Effector memory CD8-positive, alpha-beta T cell (primary cell): ENCODE measurements at regions not wholly inside any gene's neighbourhood (a gene's known extent, or its start where the extent isn't known, plus 50 kb on each side); places are given as distances from the start of the nearest gene placed in this dataset.

Experiments used
- ATAC-seq: fragments of 150-1000 bp; cut with Tn5 transposase; replicated peaks from 2 replicates; pipeline ENCODE4 v1.10.0; 2021; ENCODE audit warnings: mild to moderate bottlenecking, moderate library complexity
- DNase-seq, 3 experiments: peaks; one replicate each; pipeline ENCODE4 v3.0.0; 2021
- H3K27ac Mint-ChIP-seq, 2 donors: one replicate each; pipeline ENCODE4 v1.8.0; 2022; ENCODE audit warnings: mild to moderate bottlenecking in 2 of 2, mixed read lengths in 2 of 2, moderate library complexity in 2 of 2
- H3K27me3 Mint-ChIP-seq, 2 donors: one replicate each; pipeline ENCODE4 v1.8.0; 2022; ENCODE audit warnings: mixed read lengths in 2 of 2
- H3K36me3 Mint-ChIP-seq: one replicate; pipeline ENCODE4 v1.8.0; 2022; ENCODE audit warnings: mild to moderate bottlenecking, moderate library complexity, mixed read lengths; ENCODE audit not compliant: insufficient read depth
- H3K4me1 Mint-ChIP-seq, 2 donors: one replicate each; pipeline ENCODE4 v1.8.0; 2022; ENCODE audit warnings: low read depth in 2 of 2, mixed read lengths in 2 of 2
- H3K4me3 Mint-ChIP-seq, 2 donors: one replicate each; pipeline ENCODE4 v1.8.0; 2022; ENCODE audit warnings: mild to moderate bottlenecking in 2 of 2, mixed read lengths in 2 of 2, moderate library complexity in 2 of 2
- H3K9me3 Mint-ChIP-seq, 2 donors: one replicate each; pipeline ENCODE4 v1.8.0; 2022; ENCODE audit warnings: mixed read lengths in 2 of 2

- no peak for DNase-seq
- ATAC-seq, result no peak
- Mint-ChIP-seq H3K4me1 (no peaks in the 10 kb centered on the region), H3K36me3 (no peaks in the 10 kb centered on the region), H3K27ac (no peak overlapping the region), H3K4me3 (no peak overlapping the region), H3K27me3 (peaks cover 5 to 9% of the 10 kb centered on the region in 2 donors), H3K9me3 (peaks cover 4 to 8% of the 10 kb centered on the region in 2 donors)
These were observed 301.4 kb downstream of the TSN start for GRCh38 chr2:122056853-122057252.

- Mint-ChIP-seq H3K4me1 (no peaks in the 10 kb centered on the region), H3K27me3 (no peaks in the 10 kb centered on the region), H3K4me3 (no peak overlapping the region), H3K27ac (no peak overlapping the region), H3K36me3 (no peaks in the 10 kb centered on the region), H3K9me3 (no peaks in the 10 kb centered on the region)
- no peak for DNase-seq
- ATAC-seq, result no peak
These were observed 305.8 kb downstream of the TSN start for GRCh38 chr2:122061206-122061605.

GRCh38 chr2:122061831-122062230, 306.4 kb downstream of the TSN start:
- Mint-ChIP-seq H3K27me3 (no peaks in the 10 kb centered on the region), H3K4me1 (no peaks in the 10 kb centered on the region), H3K36me3 (no peaks in the 10 kb centered on the region)

GRCh38 chr2:122062506-122062905, 307.1 kb downstream of the TSN start:
- H3K27me3 Mint-ChIP-seq, result no peaks in the 10 kb centered on the region
- H3K4me3 Mint-ChIP-seq, result no peak overlapping the region
- no peak overlapping the region for H3K27ac Mint-ChIP-seq
- DNase-seq (no peak), ATAC-seq (no peak)
- no peaks in the 10 kb centered on the region for H3K4me1 Mint-ChIP-seq
- H3K36me3 Mint-ChIP-seq, result no peaks in the 10 kb centered on the region
- no peaks in the 10 kb centered on the region for H3K9me3 Mint-ChIP-seq

More at GRCh38 chr2:122061831-122062230, 306.4 kb downstream of the TSN start:
- no peak overlapping the region for H3K27ac Mint-ChIP-seq
- no peak overlapping the region for H3K4me3 Mint-ChIP-seq
- DNase-seq (no peak), ATAC-seq (no peak)
- H3K9me3 Mint-ChIP-seq, result no peaks in the 10 kb centered on the region

- no peaks in the 10 kb centered on the region for H3K27me3 Mint-ChIP-seq
- H3K4me1 Mint-ChIP-seq, result no peaks in the 10 kb centered on the region
- DNase-seq (no peak), ATAC-seq (no peak)
- no peak overlapping the region for H3K4me3 Mint-ChIP-seq
- no peaks in the 10 kb centered on the region for H3K36me3 Mint-ChIP-seq
- H3K27ac Mint-ChIP-seq, result no peak overlapping the region
- no peaks in the 10 kb centered on the region for H3K9me3 Mint-ChIP-seq
These were observed 308.3 kb downstream of the TSN start for GRCh38 chr2:122063716-122064115.

GRCh38 chr2:122070241-122070731, 314.8 kb downstream of the TSN start:
- no peak for DNase-seq
- no peak for ATAC-seq
- Mint-ChIP-seq H3K36me3 (no peaks in the 10 kb centered on the region), H3K27ac (no peak overlapping the region), H3K4me3 (no peak overlapping the region), H3K27me3 (peaks cover 0 to 5% of the 10 kb centered on the region in 2 donors), H3K9me3 (no peaks in the 10 kb centered on the region), H3K4me1 (no peaks in the 10 kb centered on the region)

GRCh38 chr2:122072666-122073065, 317.2 kb downstream of the TSN start:
- no peaks in the 10 kb centered on the region for H3K9me3 Mint-ChIP-seq
- no peak overlapping the region for H3K4me3 Mint-ChIP-seq
- DNase-seq, result no peak
- H3K36me3 Mint-ChIP-seq, result no peaks in the 10 kb centered on the region
- ATAC-seq, result no peak
- H3K4me1 Mint-ChIP-seq, result no peaks in the 10 kb centered on the region
- H3K27ac Mint-ChIP-seq, result no peak overlapping the region
- peaks cover 0 to 5% of the 10 kb centered on the region in 2 donors for H3K27me3 Mint-ChIP-seq

GRCh38 chr2:122074201-122074600, 318.8 kb downstream of the TSN start:
- Mint-ChIP-seq H3K4me3 (no peak overlapping the region), H3K27ac (no peak overlapping the region), H3K36me3 (no peaks in the 10 kb centered on the region), H3K27me3 (peaks cover 0 to 5% of the 10 kb centered on the region in 2 donors), H3K9me3 (no peaks in the 10 kb centered on the region), H3K4me1 (no peaks in the 10 kb centered on the region)
- no peak for DNase-seq
- no peak for ATAC-seq

GRCh38 chr2:122075381-122075780, 319.9 kb downstream of the TSN start:
- Mint-ChIP-seq H3K27me3 (peaks cover 0 to 5% of the 10 kb centered on the region in 2 donors), H3K36me3 (no peaks in the 10 kb centered on the region), H3K9me3 (no peaks in the 10 kb centered on the region), H3K27ac (no peak overlapping the region), H3K4me3 (no peak overlapping the region), H3K4me1 (no peaks in the 10 kb centered on the region)
- ATAC-seq (no peak), DNase-seq (no peak)

GRCh38 chr2:122077114-122077513, 321.7 kb downstream of the TSN start:
- no peaks in the 10 kb centered on the region for H3K36me3 Mint-ChIP-seq
- H3K4me3 Mint-ChIP-seq, result no peak overlapping the region
- H3K27ac Mint-ChIP-seq, result no peak overlapping the region
- H3K9me3 Mint-ChIP-seq, result no peaks in the 10 kb centered on the region
- H3K27me3 Mint-ChIP-seq, result peaks cover 0 to 5% of the 10 kb centered on the region in 2 donors
- no peaks in the 10 kb centered on the region for H3K4me1 Mint-ChIP-seq
- no peak for ATAC-seq
- DNase-seq, result no peak

GRCh38 chr2:122077771-122078170, 322.3 kb downstream of the TSN start:
- Mint-ChIP-seq H3K4me3 (no peak overlapping the region), H3K36me3 (no peaks in the 10 kb centered on the region), H3K9me3 (no peaks in the 10 kb centered on the region), H3K4me1 (no peaks in the 10 kb centered on the region), H3K27ac (no peak overlapping the region), H3K27me3 (peaks cover 0 to 3% of the 10 kb centered on the region in 2 donors)
- DNase-seq (no peak), ATAC-seq (no peak)

GRCh38 chr2:122078451-122078850, 323.0 kb downstream of the TSN start:
- Mint-ChIP-seq H3K4me3 (no peak overlapping the region), H3K27me3 (no peaks in the 10 kb centered on the region)
- no peak for ATAC-seq

GRCh38 chr2:122079844-122080243, 324.4 kb downstream of the TSN start:
- H3K36me3 Mint-ChIP-seq, result no peaks in the 10 kb centered on the region
- H3K27me3 Mint-ChIP-seq, result no peaks in the 10 kb centered on the region
- no peak overlapping the region for H3K27ac Mint-ChIP-seq
- no peaks in the 10 kb centered on the region for H3K9me3 Mint-ChIP-seq
- ATAC-seq (no peak), DNase-seq (no peak)
- no peaks in the 10 kb centered on the region for H3K4me1 Mint-ChIP-seq
- H3K4me3 Mint-ChIP-seq, result no peak overlapping the region

More at GRCh38 chr2:122078451-122078850, 323.0 kb downstream of the TSN start:
- no peaks in the 10 kb centered on the region for H3K4me1 Mint-ChIP-seq
- no peak overlapping the region for H3K27ac Mint-ChIP-seq
- DNase-seq, result no peak
- no peaks in the 10 kb centered on the region for H3K9me3 Mint-ChIP-seq
- no peaks in the 10 kb centered on the region for H3K36me3 Mint-ChIP-seq

GRCh38 chr2:122080316-122080715, 324.9 kb downstream of the TSN start:
- H3K27me3 Mint-ChIP-seq, result no peaks in the 10 kb centered on the region

GRCh38 chr2:122080871-122081270, 325.4 kb downstream of the TSN start:
- ATAC-seq (no peak), DNase-seq (no peak)
- Mint-ChIP-seq H3K4me1 (no peaks in the 10 kb centered on the region), H3K9me3 (no peaks in the 10 kb centered on the region), H3K36me3 (no peaks in the 10 kb centered on the region), H3K27ac (no peak overlapping the region), H3K27me3 (no peaks in the 10 kb centered on the region), H3K4me3 (no peak overlapping the region)

More at GRCh38 chr2:122080316-122080715, 324.9 kb downstream of the TSN start:
- Mint-ChIP-seq H3K9me3 (no peaks in the 10 kb centered on the region), H3K4me3 (no peak overlapping the region), H3K4me1 (no peaks in the 10 kb centered on the region), H3K27ac (no peak overlapping the region), H3K36me3 (no peaks in the 10 kb centered on the region)
- DNase-seq, result no peak
- ATAC-seq, result no peak
